GM19438 (cell line): ENCODE measurements at regions not wholly inside any gene's neighbourhood (a gene's known extent, or its start where the extent isn't known, plus 50 kb on each side); places are given as distances from the start of the nearest gene placed in this dataset.

Source experiments
- ATAC-seq: cut with Tn5 transposase; IDR thresholded peaks from one replicate; pipeline ENCODE4 v1.9.1; 2021; ENCODE audit warnings: low read depth; ENCODE audit not compliant: unreplicated experiment

DNA sequence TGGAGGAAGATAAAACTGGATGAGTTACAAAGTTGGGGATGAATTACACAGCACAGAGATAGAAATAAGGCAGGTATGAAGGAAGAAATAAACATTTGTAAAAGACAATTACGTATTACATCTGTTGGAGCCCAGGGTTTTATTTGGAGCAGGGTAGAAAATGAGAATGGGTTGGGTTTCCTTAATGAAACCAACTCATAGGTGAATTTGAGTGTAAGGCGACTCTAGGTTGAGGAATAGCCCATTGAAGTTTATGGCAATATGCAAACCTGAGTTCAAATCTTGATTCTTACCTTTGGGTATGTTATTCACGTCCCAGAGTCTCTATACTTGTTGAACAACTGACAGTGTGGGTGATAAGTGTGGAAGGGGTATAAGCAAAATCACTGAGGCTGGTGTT is 422.3 kb upstream of the WWC1 start:
- no peak for ATAC-seq

DNA sequence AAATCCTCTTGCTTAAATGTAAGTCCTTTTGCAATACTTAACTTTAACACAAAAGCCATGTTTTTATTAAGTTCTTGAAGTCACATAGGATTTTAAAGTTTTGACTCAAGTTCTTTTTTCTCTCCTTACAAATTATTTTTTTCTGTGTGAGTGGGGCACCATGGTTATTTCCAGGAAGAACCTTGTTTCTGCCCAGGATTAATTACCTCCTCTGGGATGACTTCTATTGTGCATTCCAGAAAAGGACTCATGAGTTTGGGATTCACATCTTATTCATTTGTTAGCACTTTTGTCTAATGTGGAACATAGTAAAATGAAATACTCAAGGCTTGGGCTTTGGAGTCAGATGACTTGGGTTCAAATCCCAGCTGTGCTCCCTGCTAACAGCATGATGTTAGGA is 421.4 kb upstream of the WWC1 start:
- ATAC-seq = no peak

DNA sequence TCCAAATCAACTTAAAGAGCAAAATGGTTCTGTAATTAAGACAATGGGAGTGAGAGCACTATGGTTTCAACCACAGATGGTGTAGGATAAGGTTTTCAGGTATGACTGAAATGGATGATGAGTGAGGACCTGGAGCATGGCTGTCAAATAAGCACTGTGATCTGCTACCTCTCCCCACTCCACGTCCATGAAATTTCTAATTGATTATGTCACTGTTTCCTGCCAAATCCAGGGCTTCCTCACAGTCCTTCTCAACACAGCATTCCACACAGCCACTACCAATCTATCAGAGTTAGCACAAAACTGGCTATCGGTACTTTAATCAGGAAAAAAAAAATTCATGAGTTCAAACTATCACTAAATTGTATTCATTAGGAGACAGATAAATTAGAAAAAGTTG is 420.4 kb upstream of the WWC1 start:
- no peak for ATAC-seq

DNA sequence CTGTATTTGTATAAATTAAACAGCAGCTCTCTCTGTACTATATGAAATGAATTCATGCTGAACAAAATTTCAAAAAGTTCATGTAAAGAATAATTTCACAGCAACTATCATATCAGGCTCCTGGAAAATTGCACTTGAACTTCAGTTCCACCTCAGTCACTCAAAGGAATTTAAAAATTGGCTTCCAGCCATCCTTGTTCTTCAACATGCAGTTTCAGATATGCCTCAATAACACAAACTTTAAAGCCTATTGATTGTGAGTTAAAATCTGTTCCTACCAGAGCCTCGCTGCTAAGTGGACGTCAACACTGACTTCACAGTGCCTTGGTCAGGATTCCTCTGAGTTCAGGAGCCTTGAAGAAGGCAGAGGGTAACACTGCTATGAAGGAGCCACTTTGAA is 418.7 kb upstream of the WWC1 start:
- ATAC-seq = no peak

DNA sequence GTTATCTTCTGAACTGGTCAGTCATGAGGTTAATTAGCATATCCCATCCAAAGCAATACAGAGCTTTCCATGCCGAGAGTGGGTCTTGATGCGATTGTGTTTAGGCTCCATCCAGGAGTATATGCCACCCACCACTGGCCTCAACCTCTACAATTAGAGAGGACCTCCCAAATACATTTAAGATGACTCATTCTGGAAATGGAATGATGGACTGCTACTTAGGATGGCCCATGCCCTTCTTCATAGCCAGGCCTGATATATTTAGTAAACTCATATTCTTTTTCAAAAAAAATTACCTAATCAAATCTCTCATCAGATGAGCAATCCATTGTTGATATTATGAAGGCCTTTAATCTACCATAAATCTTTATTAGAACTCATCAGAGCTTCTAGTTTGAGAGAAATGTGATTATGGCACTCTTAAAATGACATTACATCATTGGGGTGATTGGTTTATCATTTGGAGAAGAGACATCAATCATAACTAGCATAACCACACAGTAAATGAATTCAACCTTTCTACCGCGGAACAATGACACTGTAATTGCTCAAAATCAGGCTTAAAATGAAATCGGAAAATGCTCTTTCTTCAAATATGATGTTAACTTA is 414.2 kb upstream of the WWC1 start:
- ATAC-seq = no peak

DNA sequence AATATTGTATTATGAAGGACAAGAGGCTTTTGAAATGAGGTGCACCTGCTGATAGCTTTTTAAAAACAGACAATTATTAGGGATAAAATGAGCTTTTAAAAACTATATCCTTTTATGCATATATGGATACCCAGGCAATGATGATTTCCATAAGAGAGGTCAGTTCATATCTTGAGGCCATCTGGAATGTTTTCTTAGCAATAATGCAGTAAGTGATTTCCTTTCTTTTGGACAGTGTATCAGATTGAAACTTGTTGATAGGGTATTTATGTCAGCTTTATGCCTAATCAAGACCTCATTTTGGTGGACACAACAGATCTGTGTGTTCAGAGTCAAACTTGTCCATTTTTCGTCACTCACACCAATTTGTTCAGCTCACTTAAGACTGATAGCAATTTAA is 413.5 kb upstream of the WWC1 start:
- no peak for ATAC-seq

DNA sequence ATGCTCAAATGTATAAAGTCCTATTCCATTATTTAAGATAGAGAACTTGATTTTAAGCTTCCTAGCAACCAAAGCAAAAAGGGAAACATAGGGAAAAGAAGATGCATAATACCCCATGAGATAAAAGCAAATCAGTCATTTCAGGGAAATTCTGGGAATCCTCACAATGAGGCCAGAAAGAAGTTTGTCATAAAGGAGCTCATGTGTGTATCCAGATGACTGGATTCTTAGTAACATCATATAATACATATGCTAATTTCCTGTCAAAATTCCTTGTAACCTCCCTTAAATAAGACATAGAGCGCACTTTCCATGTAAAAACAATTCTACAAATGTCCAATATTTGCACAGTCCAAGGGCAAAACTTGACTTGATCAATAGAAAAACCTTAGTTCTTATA is 411.0 kb upstream of the WWC1 start:
- ATAC-seq = no peak

DNA sequence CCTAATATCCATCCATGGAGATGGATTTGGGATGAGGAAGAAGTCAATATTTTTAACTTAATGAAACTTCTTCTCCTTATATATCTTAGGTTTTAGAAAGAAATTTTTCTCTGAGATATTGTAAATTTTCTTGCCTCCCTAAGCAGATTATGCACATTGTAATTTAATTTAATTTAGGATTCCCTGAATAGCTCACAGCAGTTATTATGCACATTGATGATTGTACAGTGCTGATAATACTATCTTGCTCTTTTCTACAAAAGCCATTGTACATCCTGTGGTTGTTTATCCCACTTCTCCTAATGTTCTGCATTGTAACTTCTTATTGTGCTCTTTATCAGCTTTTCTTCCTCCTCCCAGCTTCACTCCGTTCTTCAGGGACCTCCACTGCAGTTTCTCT is 410.4 kb upstream of the WWC1 start:
- ATAC-seq = no peak

DNA sequence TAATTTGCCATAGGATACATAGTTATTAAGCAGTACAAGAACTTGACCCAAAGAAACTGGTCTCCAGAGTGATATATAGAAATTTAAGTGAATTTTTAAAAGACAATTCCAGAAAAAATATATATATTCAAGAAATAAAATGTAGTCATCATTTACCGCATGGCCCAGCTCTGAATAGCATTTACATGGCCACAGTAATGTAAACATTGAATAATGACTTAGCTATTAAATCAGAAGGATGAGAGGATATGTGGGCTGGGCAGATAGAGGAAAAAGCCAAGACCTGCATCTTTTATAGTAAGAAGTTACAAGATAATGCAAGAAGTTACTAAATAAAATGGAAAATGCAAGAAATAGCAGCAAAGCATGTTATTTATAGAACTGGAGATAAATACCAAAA is 405.2 kb upstream of the WWC1 start:
- ATAC-seq = no peak

DNA sequence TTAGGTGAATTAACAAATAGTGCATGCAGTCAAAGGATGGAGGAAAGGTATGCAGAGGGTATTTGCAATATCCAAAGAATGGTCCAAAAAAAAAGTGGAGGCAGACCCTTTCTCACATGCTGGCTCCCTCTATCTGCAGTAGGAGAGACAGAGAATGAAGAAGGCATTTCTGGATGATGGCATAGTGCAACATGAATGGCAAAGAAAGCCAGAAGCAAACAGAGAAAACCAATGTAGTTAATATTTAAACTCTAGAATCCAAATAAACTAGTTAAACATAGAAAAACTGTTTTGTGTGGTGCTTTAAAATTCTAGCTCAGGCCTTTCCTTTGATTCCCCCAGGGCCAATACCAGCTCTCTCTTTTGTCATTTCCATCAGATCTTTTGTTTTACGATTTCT is 403.1 kb upstream of the WWC1 start:
- ATAC-seq = no peak

DNA sequence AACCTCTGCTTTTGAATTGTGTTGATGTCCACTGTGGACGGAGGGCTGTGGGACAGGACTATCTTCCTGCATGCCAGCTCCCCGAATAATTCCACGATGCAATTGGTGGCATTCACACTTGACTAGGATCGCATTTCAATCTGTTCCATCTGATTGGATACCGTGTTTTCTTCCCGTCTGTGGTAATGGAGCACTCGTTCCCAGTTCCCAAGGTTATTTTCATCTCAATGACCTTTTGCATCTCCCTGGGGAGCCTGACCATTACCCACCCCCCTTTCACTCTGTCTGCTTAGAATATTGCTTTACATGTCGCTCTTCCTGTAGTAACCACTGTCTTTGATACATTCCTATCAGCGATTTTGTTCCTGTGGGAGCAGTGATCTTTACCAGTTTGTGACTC is 402.2 kb upstream of the WWC1 start:
- ATAC-seq = no peak

DNA sequence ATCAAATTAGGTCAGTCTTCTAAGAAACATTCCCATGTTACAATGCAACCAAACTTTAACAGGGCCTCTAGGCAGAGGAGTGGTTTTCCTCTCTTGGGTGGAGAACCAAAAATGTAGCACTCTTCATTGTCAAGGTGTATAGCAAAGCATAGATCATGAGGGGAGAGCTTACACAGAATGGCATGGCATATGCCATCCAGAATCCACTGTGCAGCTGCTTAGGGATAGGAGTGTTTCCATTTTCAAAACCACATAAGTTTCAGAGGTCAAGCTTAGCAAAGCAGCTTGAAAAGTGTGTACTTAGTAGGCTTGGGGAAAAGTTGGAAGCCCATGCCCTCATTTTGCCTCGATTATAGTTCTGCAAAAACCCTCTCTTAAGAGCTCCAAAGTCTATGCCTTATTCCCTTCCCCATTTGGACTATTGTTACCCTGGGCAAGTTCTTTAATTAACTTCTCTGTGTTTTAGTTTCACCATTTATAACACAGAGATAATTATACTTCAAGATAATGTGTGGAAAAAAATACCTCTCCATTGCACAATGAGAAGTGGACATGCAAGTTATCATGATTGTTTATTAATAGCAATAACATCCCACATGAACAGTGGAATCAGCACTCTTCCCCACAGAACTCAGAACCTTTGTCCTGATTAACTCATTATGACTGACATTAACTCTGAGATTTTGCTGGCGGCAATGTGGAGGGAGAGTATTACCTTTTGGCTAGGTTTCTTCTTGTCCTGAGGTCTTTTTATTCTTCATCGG is 398.9 kb upstream of the WWC1 start:
- ATAC-seq = no peak

DNA sequence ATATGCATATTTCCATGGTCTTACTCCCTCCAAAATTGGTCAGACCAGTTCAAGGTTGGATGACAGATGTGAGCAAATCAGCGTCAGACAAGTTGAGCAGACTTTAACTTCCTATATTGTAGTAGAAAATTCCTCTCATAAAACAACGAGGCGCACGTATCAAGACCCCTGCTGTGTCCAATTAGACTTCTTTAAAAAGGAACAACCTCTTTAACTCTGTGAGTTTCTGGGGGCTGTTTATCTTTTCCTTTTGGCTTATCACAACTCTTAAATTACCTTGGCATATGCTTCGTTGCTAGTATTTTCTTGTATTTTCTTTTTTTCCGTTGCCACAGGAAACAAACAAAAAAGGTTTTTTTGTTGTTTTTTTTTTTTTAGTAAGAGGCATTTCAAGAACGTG is 398.2 kb upstream of the WWC1 start:
- ATAC-seq = no peak

DNA sequence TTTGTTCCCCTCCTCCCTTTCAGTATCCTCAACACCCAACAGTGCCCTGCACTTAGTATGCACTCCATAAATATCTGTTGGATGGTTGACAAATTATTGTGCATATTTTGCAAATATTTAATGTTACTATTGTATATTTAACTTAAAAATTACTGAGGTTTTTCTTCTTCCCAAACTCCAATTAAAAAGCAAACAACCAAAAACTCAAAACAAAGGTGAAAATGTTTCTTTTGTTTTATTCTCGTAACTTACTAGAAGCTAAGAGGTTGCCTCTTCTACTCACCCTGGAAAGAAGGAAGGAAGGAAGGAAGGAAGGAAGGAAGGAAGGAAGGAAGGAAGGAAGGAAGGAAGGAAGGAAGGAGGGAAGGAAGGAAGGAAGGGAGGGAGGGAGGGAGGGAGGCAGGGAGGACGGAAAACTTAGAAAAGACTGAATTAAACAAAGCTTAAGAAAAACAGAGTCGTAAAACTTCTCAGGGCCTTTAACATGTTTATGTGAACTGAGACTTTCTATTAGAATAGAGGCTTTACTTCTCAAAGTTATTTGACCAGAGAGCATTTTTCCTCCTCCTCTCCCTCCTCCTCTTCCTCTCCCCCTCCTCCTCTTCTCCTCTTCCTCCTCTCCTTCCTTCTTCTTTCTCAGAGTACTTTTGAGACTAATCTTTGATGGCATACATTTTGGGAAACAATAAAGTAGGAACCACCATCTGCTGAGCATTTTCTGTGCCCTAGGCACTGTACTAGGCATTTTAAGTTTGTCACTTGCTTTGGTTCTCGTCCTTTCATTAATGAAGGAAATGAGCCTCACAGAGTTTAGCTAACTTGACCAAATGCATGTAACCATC is 396.6 kb upstream of the WWC1 start:
- no peak for ATAC-seq

DNA sequence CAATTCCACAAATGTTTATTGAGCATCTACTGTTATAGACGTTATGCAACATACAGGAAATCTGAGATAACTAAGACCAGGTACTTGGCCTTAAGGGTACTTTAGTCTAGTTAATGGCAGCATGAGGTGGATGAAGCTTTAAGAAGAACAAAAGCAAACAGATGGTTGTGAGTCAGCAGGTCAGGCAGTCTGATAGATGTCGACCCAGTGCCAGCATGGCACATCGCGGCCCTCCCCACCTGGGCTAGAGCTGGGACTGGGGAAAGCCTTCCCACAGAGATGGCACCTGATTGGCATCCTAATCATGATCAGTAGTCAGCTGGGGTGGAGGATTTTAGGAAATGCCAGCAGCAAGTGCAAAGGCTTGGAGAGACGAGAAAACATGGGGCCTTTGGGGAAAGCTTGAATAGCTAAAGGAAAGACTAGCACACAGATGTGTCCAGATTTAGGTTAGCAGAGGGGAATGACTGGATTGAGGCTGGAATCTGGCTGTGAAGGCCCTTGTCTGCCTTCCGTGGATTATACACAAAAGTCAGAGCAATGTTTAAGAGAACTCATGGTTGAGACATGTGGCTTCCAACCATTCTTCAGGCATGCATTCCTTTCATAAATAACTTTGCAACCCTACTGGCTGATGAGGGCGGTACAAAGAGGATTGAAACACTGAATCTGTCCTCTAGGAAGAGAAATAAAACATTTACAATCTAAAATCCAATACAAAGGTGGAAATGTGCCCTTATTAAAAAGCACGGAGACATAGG is 395.4 kb upstream of the WWC1 start:
- ATAC-seq = no peak

DNA sequence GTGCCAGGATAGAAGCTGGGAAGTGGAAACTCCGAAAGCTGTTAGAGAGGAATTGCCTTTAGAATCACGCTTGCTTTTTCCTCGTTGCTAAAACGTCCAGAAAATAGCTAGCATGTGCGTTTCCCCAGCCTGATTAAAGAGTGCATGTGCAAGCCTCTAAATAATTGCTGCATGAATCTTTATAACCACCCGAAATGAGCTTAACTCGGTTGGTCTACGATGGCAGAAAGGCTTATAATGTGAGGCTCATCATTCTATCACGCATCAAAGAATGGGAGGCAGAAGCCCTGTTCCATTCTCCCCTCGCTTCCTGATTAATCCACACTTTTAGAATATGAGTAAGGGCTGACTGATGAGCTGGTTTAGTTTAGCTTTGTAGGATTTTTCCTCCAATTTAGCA is 394.6 kb upstream of the WWC1 start:
- ATAC-seq = no peak

DNA sequence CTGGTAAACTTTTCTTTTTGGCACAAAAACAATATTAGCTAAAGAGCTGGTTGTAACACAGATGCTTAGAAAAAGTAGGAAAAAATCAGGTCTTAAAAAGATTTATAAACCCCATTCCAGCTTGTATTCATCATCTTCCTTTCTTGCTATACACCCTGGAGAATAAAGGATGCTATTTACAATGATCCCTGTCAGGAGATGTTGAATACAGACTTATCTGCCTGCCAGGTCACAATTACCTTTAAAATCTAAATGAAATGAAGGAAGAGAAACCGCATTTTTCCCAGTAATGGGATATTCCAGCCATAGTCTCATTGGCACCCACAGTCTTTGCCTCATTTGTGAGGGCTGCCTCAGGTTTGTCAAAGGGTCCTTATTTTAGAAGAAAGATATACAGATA is 394.1 kb upstream of the WWC1 start:
- no peak for ATAC-seq

DNA sequence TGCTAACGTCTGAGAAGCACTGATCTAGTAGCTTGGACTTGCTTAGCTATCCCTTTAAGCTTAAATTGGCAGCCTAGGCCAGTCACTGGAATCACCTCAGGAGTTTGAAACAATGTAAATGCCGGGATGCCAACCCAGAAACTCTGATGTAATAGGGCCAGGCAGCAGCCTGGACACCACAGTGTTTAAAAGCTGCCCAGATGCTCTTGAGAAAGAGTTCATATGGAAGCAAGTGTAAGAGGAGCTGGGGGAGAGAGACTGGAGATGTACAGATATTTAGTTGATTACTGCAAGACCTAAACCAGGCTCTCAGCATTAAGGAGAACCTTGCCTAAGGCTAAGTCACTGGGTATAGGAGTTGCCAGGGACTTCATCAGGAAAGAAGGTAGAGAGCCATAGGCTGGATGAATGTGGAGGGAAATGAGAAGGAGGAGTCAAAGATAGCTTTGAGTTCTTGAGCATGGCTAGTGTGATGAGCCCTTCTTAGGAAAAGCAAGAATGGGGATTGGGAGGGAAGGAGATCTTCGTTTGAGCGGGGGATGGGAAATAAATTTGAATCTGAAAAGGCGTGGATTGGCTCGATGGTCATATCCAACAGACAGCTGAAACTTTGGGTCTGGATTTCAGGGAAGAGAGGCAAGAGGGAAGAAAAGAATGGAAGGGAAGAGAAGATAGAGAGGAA is 392.9 kb upstream of the WWC1 start:
- ATAC-seq = no peak

DNA sequence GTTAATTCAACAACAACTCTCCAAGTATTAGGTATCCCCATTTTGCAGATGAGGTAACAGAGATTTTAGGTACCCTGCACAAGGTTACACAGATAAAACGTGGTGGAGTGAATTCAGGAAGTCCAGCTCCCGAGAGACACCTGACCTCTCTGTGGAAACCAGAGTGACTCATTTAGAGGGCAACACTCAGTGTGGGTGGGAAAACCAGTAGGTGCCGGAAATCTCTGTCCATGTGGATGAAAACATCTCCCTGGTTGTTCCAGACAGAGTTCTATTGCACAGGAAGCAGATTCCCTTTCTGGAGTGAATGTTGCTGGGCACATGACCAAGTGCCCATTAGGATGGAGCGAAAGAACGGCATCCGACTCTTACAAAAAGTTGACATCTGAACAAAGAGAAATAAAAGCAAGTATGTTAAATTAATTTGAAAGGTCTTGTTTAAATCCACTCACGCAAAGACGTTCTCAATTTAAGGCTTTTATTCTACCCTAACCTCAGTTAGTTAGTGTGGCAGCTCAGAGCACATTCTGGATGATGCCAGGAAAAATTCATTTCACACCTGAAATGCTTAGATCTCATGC is 391.9 kb upstream of the WWC1 start:
- no peak for ATAC-seq

DNA sequence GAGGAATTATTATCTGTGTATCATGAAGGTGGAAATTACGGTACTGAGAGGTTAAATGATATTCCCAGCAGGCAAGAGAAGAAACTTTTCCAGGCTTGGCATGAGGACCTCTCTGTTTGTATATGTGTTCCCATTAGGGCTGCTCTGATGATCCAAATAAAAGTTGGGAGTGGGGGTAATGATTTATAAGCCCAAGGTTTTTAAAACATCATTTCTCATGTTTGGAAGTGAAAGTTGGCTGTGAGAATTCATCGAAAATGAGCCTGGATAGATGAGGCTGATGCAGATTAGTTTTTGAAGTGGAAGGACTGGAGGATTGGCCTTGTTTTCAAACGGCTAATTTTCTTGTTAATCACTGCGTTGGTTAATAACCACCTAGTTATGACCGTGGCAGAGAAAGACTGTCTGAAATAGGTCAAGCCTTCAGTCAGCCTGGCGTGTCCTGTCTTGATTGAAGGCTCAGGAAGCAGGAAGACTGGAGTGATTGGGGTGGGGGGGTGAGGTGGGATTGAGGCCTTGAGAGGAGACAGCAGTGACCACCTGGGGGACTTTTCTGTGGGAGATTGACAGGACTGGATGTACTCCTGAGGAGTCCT is 391.0 kb upstream of the WWC1 start:
- ATAC-seq = no peak
